HG03460 (cell line): ENCODE measurements at regions not wholly inside any gene's neighbourhood (a gene's known extent, or its start where the extent isn't known, plus 50 kb on each side); places are given as distances from the start of the nearest gene placed in this dataset.
"Not testable (repeated sequence)": the region's sequence is repeated elsewhere in the genome, so short reads cannot be mapped to it uniquely, and the experiment has no call there.

Experiments used
- ATAC-seq: cut with Tn5 transposase; IDR thresholded peaks from one replicate; pipeline ENCODE4 v1.9.1; 2021; ENCODE audit not compliant: unreplicated experiment

DNA sequence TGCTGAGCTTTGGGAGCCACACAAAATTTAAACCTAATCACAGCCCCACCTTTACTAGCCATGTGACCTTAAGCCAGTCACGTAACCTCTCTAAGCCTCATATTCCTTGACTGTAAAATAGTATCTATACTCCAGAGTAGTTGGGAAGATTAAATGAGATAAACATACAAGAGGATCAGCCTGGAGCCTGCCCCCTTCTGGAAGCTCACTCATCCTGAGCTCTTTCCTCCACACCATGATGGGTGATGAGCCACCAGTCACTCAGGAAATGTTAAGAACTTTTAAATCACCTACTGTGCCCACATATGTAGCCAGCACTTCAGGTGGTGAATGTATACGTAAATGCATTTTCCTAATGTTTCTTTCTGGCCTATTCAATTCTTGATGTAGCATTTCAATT, 195.9 kb upstream of the DDX18 start:
- ATAC-seq, result no peak

DNA sequence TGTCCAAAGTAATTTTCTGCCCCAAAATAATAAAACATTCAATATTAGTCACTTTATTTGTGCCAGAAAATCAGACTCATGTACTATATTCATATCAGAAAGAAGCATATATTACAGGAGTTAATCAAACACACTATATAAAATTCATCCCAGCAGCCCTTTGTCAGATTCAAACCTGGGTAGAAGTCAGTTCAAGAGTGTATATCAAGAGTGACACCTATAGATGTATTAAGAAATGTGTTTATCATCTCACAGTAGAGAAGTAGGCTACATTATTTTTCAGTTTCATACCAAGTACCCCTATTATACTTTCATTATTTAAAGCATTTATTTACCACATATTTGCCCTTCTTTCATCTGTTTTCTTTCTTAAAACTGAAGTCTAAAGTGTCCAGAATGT, 193.2 kb upstream of the DDX18 start:
- no peak for ATAC-seq

DNA sequence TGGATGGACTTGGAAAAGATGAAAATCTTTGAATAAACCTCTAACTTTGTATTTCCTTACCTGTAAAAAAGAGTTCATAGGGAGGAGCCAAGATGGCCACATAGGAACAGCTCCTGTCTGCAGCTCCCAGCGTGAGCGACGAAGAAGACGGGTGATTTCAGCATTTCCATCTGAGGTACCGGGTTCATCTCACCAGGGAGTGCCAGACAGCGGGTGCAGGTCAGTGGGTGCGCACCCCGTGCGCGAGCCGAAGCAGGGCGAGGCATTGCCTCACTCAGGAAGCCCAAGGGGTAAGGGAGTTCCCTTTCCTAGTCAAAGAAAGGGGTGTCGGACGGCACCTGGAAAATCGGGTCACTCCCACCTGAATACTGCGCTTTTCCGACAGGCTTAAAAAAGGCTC, 191.3 kb upstream of the DDX18 start:
- not testable (repeated sequence) for ATAC-seq

DNA sequence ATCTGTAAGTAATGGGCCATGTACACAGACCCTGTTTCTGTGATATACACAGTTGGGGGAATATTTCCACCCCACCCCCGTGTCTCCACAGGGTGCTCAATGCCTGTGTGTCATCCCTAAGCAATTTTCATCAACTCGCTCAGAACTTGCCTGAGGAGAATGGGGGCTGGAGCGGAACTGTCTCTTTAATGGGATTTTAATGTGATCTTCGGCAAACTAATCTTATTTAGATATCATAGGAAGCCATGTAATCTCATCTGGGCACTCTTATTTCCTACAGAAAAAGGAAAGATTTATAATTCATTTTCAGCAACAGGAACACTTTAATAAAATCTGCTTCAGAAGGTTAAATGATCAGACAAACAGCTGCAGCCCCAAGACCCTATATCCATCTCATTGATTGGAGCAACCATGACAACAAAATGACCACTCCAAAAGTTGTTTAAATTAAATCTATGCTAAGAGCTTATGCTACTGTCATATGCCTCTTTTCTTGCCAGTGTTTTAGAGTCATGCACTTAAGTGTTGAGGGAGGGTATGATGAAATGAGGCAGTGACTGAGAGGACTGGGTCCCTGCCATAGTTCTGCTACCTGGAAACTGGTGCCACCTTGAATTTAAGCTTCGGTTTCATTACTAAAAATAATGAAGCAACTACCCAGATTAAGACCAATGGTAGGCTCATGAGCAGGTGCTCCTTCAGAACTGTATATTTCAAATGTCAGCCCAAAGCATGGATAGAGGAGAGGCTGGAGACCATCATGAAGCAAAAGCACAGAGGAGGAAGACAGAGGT, 183.1 kb upstream of the DDX18 start:
- no peak for ATAC-seq

DNA sequence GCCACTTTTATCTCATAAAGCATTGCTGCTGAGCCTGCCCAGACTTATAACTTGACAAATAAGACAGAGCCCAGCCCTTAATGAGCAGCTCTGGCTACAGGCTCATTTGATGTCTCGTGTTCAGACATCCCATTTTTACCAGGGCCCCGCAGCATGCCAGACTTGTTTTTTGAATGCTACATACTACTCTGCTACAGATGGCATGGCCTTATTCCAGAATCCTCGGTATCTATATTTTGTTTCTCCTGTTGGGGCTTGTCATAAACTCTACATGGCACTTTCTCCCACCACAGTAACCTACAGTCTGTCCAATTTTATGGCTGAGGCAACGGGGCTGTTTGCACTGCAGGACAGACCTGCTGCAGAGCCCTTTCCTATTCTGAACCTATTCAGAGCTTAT, 179.0 kb upstream of the DDX18 start:
- no peak for ATAC-seq

DNA sequence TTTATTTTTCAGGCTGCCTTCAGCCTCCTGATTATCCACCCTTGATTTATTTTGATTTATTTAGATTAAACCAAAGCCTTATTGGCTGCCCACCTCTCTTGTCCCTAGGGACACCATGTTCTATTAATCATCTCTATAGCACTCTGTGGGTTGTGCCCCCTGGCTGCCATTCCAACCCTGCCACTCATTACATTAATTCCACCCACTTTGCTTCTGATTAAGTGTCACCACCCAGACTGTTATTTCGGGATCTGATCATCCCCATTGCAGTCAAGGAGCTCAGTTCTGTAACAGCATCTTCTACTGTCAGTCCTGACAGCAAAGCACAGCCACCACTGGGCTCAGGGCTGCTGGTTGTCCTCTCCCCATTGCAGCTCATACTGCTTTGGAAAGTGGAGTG, 175.1 kb upstream of the DDX18 start:
- no peak for ATAC-seq

DNA sequence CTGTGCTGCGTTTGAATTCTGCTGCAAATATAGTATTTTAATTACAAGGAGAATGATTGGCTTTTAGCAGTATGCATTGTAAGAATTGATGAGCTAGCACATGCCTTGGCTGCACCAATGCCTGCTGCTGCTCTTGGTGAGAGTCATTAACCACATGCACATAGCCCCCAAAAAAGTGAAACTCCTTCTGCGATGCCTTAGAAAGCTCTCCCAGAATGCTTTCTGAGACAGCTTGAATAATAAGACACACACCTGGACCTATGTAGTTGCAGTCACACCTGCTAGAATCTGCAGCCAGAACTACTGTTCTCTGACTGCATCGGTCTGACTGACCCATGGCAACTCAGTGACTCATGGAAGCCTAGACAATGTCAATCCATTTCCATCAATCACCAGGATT, 170.1 kb upstream of the DDX18 start:
- ATAC-seq, result no peak

DNA sequence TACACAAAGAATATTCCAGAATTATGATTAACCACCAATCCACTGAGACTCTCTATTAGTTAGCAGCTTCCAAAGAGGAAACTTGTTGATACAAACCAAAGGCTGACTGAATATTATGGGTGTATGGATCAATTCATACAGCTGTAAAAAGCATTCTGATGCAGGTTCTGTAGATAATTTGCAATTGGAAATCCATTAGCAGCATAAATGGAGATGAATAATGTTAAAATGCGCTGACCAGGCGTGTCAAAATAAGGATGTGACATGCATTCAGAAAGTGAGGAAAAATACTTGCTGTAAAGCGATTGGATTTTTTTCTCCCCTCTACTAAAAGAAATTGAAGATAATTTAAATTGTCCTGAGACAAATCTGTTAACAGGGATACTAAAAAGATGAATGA, 169.0 kb upstream of the DDX18 start:
- no peak for ATAC-seq

DNA sequence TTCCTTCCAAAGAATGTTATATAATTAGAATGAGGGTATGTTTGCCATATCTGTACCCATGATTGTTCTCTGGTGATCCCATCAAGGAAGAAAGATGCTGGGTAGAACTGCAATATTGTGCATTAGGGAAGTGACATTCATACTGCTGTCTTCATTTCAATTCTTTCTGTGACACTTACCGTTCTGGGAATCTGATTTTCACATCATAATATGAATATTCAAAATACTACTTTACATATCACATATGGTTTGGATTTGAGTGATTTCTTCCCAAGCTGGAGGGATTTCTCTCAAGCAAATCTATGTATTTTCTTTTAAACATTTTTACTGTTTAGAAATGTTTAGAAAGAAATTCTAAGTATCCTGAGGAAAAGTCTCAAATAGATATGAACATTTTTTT, 168.4 kb upstream of the DDX18 start:
- no peak for ATAC-seq

DNA sequence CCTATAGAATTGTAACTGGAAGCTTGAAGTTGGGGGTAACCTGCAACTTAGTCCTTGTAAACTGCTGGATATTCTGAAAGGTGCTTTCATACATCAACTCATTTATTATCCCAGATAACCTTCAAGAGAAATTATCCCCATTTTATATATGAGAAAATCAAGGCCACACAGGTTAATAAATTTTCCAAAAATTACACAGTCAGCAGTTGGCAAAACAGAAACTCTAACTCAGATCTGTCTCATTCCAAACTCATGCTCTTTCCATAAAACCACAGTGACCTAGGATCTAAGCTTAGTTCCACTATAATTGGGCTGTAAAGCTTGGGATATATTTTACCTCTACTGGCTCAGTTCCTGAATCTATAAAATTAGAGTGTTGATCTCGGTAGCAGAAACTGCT, 167.6 kb upstream of the DDX18 start:
- ATAC-seq, result no peak

DNA sequence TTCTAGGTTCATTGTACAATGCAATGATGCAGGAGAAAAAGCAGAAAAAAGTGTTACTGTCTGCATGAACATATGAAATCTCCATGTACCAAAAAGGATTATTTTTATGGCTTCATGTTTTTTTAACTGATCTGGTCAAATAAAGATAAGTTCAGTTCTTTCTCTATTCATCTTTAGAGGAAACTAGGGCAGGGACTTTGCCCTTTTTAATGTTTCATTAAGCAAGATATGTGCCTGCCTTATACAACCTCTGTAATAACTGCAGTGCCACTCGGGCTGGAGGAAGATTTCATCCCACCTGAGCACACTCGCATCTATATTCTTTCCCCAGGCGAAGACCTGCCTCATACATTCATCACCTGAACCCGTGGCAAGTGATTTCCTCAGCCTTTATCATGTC, 157.9 kb upstream of the DDX18 start:
- no peak for ATAC-seq

DNA sequence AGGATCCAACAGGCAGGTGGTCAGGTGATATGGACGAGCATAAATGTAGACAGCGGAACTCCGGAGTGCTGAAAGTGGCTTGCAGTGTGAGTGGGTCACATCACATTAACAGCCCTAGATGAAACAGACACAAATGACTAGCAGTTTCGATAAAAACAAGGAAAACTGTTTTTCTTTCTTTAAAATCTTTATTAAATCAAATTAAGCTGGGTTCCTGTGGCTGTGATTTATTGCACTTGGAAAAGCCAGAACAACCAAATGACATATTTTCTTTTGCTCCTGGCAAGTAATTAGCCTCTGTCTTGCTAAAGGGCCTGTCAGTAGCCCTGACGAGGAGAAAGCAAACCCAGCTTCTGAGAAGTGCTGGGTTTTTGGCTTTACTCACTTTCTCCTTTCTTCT, 152.9 kb upstream of the DDX18 start:
- no peak for ATAC-seq

DNA sequence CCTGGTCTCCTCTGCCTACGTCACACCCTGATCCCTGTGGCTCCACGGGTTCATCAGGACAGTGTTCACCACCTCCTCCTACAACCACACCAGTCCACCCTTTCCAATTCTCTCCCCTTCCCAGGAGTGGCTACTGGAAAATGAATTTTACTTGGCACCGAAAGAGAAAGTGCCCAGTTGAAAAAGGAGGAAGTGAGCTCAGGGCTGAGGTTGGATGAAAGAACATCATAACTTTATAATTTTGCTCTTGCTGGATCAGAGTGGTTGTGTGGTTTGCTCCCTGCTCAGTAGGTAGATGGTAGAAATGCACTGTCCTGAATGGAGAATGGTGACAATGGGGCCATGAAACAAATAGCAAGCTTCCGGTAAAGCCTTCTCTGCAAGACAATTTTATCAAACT, 140.3 kb upstream of the DDX18 start:
- ATAC-seq, result no peak

DNA sequence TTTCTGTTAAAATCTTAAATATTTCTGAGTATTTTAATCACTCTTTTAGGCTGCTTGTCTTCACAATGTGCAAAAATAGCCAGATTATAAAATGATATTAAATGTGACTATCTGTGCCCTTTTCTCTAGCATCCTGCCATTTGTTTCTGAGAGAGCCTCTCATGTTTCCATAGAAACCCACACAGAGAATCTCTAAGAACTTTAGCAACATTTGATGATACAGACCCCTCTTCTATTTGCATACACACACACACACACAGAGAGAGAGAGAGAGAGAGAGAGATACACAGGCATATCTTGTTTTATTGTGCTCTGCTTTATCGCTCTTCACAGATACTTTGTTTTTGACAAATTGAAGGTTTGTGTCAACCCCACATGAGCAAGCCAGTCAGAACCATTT, 134.5 kb upstream of the DDX18 start:
- no peak for ATAC-seq

DNA sequence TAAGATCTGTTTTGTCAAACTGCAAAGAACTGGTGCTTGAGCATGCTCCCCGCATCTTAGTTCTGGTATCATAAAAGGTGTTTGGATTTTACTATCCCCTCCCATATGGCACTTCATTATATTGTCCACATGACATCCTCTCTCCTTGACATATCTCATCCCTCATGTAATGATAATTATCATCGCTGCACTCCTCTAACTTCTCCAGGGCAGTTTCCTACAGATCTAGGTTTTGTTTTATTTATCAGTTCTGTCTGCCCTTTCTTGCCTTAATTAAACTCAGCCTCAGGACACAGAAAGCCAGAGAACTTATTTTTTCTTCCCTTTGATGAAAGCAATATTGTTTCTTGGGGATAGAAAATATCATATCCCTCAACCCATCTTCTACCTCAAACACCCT, 129.6 kb upstream of the DDX18 start:
- ATAC-seq, result no peak

DNA sequence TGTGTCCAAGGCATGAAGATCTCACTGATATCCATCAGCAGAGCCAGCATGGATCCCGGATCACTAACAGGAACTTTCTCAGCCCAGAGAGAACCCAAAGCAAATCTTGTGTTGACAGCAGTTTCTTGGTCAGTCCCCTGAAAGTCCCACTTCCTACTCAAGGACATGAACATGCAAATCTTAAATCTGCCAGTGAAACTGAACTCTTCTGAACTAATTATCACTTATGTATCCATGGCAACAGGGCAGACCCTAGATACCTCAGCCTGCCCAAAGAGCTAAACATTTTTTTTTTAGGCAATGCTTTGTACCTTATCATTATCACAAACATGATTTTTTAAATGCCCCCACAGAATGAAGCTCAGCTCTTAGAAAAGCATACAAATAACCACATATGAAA, 127.8 kb upstream of the DDX18 start:
- ATAC-seq, result peak; percentile 99

DNA sequence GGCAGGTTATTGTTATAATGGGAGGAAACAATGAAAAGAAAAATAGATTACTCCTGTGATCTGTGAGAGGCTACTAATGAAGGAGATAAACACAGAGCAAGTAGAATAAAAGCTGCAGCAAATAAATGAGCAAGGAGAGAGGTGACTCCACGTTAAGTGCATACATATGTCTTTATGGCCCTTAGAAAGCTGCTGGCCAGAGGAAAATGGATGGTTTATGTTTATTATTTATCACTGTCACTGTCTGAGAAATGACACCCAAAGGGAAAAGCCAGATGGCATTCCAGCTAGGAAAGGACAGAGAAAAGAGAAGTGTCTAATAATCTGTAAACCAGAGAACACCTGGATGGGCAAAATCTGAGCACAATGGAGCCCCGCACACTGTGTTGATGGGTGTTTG, 122.9 kb upstream of the DDX18 start:
- no peak for ATAC-seq

DNA sequence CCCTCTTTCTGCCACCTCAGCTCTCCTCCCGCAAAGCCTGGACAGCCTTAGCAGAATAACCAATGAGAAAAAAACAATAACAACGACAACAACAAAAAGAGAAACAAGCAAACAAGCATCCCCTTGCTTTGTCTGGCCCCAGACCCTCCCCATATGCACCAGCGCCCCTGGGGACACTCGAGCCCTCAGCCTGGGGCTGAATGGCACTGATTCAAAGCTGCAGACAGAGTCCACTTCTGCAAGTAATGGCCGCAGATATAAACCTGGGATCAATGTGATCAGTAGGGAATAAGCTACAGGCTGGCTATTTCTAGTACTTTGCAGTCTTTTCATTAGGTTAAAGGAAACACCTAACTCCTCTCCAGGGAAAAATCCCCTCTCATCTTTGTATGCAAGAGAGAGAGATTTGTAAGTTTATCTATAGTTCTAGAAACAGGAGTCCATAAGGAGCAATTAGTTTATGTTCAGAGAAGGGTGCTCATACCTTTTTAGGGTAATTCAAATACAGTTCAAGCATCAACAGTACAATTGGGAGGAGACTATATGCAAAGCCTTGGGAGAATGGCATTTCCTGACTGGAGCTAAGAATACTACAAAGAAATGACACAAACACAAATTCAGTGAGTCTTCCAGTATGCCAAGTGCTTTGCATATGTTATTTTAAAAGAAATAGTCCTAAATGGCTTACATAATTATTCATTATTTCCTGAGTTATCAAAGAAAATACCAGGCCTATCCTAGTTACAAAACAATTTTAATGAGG, 122.3 kb upstream of the DDX18 start:
- ATAC-seq, result no peak

DNA sequence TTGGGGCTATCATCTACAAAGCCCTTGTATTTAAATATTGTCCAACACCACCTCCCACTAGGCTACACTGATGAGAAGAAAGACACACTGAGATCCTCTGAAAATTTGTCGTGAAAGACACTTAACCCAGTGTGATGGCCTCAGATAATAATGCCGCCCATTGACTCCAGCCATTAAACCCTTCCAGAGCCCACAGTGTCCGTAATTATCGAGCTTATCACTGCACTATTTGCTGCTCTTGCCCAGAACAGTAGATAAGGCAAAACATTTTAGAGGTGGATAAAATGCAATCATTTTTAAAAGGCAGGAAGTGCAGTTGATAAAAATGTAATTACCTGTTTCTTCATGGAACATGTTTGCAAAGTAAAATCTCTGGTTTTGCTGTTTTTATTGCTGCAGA, 121.3 kb upstream of the DDX18 start:
- ATAC-seq, result no peak

DNA sequence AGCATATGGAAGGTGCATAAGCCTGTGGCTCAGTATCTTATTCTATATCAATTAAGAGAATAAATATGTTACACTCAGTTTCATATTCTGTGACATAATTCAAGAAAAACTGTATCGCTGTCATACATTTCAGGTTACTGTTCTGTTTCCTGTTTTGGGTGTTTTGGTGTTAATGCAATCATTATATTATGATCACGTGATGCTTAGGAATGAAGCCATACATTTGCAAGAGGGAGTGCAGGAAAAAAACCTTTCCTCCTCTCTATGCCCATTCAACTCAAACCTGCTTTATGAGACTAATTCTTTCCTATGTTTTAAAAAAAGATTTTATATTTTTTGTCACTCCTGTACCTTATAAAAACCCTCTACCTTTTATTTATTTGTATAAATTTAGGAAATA, 120.8 kb upstream of the DDX18 start:
- ATAC-seq, result no peak

DNA sequence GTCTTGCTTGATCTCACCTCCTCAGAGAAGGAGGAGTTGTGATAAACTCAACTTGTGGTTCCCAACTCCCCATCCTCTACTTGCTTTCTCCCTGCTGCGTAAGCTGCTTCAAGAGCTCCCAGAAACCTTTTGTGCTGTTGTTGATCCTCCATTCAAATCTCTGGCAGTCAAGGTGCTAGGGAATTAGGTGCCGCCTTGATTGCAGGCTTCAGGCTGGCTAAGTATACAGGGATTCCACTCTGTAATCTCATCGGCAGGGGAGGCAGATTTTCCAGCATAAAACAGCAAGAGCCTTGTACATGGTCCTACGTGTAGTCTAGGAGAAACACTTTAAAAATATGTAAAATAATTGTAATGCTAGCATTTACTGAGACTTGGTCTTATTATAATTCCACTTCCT, 116.2 kb upstream of the DDX18 start:
- no peak for ATAC-seq

DNA sequence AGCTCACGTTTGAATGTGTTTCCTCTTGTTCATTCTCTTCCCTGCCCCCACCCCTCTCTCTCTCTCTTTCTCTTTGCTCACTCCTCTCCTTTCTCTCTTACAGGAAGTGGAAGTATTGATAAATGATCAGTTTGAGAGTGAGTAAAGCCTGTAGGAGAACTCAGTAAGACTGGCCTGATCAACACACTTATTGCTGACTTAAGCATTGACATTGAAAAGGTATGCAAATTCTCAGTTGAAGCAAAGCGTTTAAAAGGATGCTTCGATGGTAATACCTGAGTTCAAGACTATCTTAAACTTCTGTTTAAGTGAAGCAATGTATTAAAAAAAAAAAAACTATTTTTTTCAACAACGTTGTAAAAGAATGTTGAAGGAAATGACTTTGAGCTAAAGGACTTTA, 115.7 kb upstream of the DDX18 start:
- ATAC-seq, result no peak

DNA sequence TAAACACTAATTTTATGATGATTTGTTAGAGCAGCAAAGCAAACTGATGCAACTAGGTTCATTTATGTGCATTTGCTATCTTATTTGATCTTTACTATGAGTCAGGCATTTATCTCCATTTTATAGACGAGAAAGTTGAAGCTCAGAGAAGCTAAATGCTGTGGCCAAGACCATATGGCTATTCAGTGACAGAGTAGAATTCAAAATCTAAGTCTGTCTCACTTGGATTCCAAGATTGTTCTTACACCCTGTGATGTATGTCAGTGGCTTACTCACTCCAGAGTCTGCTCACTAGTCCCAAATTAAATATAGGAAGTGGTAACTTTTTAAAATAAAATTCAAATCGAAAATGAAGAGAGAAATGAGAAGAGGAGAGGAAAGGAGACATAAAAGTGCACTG, 114.0 kb upstream of the DDX18 start:
- ATAC-seq, result no peak
